DOHH2 (cell line): ENCODE measurements at regions not wholly inside any gene's neighbourhood (a gene's known extent, or its start where the extent isn't known, plus 50 kb on each side); places are given as distances from the start of the nearest gene placed in this dataset.

Experiments used
- EZH2phosphoT487 ChIP-seq: fragments of 200-600 bp; sonication (generic); IDR thresholded peaks from 2 replicates; pipeline ENCODE4 v1.6.1; 2017; ENCODE audit warnings: borderline replicate concordance, mild to moderate bottlenecking, antibody characterized with exemption, low read length, moderate library complexity, mixed read lengths
- TF ChIP-seq, protein P1 (sequence below): fragments of 200-600 bp; sonication (generic); IDR thresholded peaks from one replicate; pipeline ENCODE4 v1.5.1; 2014; ENCODE audit warnings: antibody characterized with exemption, mild to moderate bottlenecking, low read depth, low read length; ENCODE audit not compliant: poor library complexity, severe bottlenecking

DNA sequence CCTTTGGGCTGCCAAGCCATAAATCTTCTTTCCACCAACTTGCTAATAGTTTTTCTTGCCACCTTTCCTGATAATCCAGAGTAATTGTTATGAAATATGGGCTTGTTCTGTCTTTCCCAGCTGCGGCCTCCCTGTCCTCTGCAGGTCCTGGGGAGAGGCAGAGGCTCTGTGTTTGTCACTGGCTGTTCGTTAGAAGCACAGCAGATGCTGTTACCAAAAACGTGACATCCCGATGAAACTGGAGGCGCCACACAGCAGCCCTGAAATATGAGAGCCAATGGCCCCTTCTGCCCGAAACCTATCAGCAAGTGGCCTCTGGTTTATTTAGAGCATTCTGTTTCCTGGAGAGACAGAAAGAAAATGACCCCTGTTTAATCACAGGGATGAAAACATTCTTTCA, 115.1 kb upstream of the ANKFN1 start:
- TF ChIP-seq, protein P1, sequence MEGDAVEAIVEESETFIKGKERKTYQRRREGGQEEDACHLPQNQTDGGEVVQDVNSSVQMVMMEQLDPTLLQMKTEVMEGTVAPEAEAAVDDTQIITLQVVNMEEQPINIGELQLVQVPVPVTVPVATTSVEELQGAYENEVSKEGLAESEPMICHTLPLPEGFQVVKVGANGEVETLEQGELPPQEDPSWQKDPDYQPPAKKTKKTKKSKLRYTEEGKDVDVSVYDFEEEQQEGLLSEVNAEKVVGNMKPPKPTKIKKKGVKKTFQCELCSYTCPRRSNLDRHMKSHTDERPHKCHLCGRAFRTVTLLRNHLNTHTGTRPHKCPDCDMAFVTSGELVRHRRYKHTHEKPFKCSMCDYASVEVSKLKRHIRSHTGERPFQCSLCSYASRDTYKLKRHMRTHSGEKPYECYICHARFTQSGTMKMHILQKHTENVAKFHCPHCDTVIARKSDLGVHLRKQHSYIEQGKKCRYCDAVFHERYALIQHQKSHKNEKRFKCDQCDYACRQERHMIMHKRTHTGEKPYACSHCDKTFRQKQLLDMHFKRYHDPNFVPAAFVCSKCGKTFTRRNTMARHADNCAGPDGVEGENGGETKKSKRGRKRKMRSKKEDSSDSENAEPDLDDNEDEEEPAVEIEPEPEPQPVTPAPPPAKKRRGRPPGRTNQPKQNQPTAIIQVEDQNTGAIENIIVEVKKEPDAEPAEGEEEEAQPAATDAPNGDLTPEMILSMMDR, result no peak
- TF ChIP-seq EZH2phosphoT487, result no peak
